IPS-NIHi11 (cell line): ENCODE measurements at regions not wholly inside any gene's neighbourhood (a gene's known extent, or its start where the extent isn't known, plus 50 kb on each side); places are given as distances from the start of the nearest gene placed in this dataset.
"Not testable (repeated sequence)": the region's sequence is repeated elsewhere in the genome, so short reads cannot be mapped to it uniquely, and the experiment has no call there.

Experiments
- DNase-seq: peaks from one replicate; pipeline ENCODE4 v3.0.0; 2012; ENCODE audit warnings: mixed read lengths, low spot score

DNA sequence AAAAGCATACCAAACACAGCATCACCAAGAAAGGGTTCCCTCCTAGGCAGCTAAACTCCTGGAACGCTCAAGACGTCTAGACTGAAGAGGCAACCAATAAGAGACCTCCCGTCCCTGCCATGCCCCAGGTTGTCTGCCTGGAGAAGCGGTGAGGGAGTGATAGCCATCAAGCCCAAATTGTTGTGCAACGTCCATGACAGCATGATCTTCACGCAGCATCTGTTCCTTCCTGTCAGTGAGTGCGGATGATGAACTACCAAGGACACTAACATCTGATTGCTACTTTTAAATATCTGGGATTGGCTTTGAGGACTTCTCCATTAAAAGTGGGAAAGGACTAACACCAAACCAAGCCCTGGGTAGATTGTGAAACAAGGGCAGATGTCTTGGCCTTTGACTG is 149.7 kb downstream of the TXNL1 start:
- DNase-seq: no peak

DNA sequence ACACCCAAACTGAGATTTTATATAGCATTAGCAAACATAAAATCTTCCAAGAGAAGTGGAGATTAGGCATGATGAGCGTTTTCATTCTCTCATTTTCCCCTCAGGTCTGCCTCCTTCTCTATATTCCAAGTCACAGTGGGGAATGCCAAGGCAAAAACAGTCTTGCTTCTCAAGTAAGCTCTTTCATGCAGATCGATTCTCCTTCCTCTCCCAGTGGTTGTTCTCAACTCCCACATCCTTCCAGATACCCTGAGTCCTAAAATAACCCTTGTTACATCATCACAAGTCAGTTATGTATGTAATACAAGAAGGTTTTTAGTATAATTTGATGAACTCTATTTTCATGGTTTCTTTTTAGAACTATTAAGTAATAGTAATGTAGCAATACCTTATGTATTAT is 150.6 kb downstream of the TXNL1 start:
- no peak for DNase-seq

DNA sequence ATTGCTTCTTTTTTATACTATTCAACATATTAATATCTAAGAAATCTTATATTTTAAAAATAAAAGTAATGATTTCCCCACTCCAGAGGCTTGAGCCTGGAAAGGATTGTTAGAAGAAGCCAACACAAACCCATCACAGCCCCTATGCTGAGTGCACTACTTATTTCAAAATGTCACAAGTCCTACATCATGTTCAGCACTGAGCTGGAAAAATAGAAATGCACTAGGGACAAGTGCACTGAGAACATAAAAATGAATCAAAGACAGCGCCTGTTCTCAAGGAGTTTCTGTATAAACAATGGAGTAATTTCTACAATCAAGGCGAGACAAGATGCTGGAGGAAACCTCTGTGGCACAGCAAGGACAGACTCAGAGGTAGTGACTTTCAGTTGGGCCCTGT is 155.0 kb downstream of the TXNL1 start:
- DNase-seq: no peak

DNA sequence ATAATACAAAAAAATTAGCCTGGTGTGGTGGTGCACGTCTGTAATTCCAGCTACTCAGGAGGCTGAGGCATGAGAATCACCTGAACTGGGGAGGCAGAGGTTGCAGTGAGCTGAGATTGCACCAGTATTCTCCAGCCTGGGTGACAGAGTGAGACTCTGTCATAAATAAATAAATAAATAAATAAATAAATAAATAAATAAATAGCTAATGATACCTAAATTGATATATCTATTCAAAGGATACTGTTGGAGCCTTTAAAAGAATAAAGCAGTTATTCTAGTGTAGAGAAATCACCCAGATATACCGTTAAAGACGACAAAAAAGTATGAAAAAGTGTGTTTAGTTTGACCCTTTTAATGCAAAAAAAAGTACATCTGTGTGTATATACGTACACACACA is 155.6 kb downstream of the TXNL1 start:
- not testable (repeated sequence) for DNase-seq

DNA sequence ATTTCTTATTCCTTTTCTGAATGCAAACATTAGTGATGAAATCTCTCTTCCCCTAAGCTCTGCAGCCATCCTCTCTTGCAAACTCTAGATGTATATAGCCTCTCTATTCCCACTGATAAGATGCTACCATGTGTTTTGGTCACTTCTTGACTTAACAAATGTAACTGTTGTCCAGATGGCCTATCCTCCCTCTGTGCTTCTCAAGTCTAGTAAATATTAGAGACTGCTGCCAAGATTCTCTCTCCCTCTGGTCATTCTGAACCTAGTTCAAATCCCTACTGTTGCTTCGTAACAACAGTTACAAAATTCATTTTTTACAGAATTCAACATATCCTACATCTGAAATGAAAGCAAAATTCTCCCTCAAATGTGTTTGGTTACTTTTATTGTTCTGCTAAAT is 156.6 kb downstream of the TXNL1 start:
- no peak for DNase-seq

DNA sequence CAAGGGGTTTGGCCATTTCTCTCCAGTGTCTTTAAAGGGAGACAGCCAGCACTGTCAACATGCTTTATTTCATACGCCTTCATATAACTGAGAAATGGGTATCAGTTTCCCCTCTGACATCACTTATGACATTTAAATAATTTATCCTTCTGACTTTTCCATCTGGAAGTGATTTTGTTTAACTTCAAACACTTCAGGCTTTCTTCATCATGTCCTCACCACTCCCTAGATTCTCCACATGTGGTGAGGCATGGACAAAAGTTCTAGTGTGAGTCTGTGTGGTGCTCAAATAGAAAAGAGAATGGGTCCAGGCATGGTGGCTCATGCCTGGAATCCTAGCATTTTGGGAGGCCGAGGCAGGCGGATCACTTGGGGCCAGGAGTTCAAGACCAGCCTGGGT is 158.6 kb downstream of the TXNL1 start:
- no peak for DNase-seq

DNA sequence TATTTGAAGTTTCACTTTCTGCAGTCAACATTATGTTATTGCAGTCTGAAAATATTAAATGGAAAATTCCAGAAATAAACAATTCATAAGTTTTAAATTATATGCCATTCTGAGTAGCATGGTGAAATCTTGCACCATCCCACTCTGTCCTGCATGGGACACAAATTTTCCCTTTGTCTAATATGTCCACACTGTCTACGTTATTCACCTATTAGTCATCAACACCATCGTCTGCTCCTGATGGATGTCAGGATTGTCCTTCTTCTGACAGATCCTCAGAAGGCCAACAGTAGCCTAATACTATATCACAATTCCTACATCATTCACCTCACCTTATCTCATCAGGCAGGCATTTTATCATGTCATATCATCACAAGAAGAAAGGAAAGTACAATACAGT is 163.1 kb downstream of the TXNL1 start:
- DNase-seq: no peak

DNA sequence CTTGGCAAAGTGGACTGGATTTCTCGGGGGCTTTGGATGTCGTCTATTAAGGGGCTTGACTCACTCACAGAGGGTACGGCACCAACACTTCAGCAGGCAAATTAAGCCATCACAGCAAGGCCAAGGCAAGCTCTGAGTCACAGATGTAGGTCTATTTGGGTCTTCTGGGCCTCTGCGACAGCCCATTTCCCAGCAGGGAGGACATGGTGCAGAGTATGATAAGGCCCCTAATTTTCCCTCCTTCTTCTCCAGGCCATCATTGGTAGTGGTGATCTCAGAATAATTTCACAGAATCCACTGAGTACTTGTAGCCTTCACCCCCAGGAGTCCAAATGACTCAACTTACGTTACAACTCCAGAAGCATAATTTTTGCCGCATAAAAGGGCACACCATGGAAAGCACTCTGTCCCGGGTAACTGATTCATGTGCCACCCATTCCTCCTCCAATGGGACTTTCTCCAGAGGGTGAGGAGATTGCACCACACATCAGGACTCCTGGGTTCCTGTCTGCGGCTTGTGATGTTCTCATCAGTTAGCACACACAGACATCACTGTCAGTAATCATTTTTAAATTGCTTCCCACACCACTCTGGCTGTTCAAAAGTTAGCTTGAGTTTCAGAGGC is 164.9 kb downstream of the TXNL1 start:
- no peak for DNase-seq

DNA sequence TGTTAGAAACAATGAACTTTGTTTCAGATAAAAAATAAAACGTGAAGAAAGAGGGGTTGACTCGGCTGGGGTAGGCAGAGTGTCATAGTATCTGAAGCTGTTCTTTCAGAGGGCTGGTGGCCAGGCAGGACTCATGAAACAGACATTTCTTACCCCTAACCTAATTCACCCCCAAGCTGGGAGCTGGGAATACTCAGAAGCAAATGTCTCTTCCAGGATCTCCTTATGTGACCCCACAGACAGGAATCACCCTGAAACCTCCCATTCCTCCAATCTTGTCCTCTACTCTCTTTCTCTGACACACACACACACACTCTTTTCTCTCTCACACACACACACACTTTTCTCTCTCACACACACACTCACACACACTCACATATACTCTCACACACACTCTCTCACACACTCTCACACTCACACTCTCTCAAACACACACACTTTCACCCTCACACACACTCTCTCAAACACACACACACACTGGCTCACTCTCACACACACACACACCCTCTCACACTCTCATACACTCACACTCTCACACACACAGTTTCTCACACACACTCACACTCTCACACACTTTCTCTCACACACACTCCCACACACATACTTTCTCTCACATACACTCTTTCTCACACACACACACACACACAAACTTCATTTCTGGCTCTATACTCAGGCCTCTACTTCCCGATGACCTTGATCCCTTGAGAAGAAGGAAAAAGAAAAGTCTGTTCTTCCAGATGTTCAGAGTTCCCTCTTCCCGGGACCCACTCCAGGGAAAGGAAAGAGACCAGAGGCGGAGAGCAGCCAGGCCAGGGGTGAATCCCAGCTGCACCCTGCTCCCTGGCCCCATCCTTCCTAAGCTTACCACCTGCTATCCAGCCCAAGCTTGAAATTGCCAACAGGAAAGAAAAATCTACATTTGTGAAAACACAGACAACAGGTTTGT is 167.7 kb downstream of the TXNL1 start:
- no peak for DNase-seq

DNA sequence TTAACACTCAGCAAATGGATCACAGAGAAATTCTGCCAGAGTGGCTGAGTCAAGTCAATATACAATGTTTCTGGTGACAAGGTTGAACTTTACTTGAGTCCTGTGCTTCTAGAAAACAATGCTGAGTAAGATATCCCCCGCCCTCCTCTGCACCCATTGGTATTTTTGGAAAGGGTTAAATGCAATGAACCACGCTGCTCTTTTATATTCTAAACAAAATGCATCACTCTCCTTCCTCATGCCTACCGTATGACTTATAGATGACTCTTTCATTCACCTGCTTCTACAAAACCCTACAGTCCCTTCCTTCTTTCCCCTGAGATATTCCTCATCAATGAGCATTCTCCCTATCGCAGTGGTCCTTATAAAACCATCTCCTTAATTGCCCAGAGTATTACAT is 168.8 kb downstream of the TXNL1 start:
- no peak for DNase-seq

DNA sequence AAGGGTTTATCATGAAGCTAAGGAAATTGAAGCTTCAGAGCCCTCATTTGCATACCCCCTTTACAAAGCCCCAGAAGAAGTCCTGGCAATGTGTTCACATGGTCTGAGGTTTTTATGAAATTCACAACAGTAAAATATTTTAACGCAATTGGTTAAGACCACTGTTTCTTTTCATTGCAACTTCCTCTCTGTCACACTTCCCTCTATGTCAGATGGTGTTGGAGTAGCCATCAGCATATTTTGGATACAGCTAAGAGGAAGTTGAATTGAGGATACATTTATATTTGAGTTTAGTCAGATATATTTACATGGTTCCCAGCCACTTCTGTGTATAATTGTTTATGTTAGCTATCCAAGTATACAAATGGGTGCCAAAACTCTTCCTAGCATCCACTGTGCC is 170.0 kb downstream of the TXNL1 start:
- DNase-seq: no peak

DNA sequence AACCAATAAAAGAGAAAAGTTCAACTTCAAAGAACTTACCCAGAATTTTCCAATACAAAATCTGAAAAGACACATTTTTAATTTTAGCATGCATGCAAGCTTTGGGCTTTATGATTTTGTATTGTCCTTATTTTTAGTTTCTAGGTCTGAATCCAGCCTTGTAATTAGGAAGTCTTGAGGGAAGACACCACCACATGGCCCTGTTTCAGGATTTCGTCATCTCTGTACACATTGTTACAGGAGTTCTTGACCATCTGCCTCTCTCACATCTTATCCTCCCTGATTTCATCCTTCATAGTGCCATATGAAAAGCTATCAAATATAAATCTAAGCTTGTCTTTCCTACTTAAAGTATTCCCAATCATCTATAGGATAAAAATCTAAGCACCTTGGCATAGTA is 176.1 kb downstream of the TXNL1 start:
- DNase-seq: no peak

DNA sequence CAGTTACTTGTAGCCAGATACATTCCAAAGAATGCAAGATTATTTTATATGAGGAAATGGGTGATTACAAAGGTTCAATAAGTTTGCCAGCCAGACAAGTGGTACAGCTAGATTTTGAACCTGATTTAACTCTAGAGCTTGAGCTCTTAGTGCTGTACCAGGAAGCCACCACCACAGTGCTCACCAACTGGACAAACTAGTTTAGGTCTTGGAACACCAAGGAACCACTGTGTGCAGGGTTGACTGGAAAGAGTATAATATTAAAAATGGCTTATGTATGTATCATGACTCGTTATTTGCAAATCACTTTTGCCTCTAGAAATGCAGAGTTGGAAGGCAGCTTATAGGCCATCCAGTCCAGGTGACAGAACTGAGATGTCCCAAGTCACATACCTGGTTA is 177.2 kb downstream of the TXNL1 start:
- DNase-seq: no peak

DNA sequence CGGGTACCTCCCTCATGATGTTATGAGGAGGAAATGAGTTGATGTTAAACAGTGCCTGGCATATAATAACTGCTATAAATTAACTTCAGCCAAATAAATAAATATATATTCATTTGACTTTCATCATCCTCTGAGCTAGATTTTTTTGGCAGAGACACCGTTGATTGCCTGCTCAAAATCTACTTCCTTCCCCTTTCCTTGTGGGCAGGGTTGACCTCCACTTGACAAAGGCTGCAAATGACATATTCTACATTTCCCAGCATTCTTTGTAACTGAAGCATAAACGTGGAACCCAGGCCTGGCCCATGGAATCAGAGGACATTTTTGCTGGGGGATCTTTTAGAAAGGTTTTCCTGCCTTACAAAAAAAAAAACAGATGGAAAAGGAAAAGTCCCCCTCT is 177.8 kb downstream of the TXNL1 start:
- DNase-seq: no peak

DNA sequence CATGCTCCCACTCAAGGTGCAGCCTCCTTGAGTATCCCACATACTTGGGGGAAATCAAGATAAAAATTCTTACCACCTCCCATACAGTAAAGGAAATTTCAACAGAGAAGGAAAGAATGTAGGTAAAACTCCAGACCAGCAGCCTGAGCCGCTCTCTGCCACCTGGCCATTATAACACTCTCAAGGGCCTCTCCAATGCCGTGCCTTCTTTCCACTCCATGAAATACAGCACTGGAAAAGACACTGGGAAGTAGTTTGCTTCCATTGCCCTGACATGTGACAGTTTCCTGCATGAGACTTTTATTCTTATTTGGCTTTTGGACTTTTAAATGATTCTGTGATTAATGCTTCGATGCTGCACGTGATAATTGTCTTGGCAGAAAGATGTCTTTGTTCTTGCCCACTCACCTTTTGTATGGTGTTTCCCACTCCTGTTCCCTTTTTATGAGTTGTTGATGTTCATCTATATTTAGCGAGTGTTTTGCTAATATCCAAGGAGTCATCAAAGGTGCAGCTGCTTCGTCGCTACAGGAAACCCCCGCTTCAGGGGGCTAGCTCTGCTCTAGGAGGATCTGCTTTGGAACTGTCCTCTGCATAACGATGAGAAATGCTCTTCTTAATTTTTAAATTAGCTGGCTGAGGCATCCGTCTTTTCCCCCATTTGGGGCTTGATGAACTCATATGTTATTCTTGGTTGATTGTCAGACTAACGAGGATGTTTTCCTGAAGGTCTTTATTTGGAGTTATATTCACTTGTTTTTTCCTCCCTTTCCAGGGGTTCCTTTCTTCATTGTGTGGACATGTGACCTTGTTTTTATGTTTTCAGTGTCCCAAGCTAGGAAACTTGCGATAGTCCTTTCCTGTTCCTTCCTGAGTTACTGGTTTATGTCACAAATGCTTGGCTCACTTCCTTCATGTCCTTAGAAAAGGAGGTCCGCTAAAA is 179.4 kb downstream of the TXNL1 start:
- no peak for DNase-seq

DNA sequence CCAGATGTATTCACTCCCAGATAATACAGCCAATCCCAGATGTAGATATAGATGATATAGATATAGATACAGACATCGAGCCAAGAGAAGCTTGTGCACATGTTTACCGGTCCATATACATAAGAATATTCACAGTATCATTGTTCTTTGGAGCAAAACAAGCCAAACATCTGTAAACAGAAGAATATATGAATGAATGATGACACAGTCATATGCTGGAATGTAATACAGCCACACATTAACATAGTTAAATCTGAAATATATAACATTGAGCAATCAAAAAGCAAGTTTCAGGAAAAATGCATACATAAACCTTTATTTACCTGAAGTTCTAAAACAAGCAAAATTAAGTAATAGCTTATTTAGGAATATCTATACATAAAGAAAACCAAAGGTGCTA is 182.5 kb downstream of the TXNL1 start:
- no peak for DNase-seq

DNA sequence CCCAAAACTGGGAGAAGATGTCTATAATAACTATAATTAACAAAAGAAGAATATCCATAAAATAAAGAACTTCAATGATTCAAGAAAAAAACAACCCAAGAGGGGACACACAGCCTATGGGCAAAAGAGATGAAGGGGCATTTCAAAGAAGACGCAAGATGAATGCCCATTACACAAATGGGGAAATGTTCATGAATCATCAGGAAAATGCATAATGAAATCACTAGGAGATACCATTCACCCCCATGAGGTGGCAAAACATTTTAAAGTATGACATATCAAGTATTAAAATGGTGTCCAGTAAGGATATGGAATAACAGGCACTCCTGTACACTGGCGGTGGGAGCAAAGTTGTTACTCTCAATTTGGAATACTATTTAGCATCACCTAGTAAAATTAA is 183.3 kb downstream of the TXNL1 start:
- no peak for DNase-seq

DNA sequence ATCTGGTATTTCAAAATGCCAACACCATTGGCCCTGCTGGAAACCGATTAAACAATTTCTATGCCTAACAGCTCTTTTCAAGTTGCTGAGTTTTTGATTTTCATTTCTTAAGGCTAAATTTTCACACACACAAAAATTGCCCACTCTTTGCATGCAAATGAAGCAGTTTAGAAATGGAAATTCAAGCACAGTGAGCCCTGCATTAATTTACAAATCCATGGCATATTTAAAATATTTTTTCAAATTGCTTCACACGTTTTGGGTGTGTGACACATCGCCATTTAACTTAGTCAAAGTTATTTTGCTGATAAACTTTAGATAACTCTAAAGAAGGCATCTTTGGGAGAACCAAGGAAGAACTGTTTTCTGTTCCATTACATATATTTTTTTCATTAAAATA is 184.8 kb downstream of the TXNL1 start:
- no peak for DNase-seq

DNA sequence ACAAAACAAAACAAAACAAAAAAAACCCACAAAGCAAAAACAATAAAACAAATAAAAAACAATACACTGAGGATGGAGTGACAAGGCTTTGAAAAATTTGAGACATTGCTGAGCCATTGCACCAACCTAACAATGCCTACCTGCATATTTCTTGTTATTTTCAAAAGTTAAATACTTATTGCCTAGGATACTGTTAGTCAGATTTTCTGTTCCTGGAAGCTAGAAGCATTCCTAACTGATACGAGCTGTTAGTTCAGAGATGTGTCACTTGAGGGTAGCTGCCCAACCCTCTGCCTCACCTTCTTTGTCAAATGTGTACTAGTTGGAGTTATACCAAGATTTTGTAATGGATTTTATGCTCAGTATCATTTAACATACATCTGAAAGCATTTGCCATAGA is 187.2 kb downstream of the TXNL1 start:
- no peak for DNase-seq

DNA sequence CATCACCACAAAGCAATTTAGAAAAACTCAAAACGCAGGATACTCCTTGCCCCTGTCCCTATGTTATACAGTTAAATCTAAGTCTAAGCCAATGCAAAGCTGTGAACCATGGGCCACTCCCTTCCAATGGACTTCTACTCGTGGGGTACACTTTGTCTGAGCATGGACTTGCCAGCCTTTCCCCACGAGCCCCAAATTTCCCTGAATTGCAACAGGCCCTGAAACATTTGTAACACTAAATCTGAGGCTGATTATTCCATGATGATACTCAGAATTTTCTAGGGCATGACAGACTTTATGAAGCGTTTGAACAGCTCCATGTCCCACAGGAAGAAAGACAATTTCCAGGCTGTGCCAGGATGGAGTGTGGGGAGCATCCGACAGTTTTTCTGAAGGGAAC is 189.6 kb downstream of the TXNL1 start:
- no peak for DNase-seq

DNA sequence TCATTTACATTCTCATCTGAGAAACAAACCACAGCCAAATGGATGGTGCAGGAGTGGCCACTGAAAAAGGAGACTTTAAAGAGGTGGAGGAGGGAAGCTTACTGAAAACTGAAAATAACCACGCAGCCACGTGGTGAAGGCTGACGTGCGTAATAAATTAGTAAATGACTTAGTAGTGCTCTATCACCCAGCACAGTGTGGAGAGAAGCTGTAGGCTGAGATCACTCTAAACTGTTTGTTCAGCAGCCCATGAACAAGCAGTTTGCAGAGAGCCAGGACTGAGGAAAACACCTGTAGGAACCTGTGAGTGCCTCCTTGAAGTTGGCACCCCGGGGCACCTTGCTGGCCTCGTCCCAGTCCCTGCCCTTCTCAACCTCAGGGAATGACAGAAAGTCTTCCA is 193.0 kb downstream of the TXNL1 start:
- DNase-seq: no peak

DNA sequence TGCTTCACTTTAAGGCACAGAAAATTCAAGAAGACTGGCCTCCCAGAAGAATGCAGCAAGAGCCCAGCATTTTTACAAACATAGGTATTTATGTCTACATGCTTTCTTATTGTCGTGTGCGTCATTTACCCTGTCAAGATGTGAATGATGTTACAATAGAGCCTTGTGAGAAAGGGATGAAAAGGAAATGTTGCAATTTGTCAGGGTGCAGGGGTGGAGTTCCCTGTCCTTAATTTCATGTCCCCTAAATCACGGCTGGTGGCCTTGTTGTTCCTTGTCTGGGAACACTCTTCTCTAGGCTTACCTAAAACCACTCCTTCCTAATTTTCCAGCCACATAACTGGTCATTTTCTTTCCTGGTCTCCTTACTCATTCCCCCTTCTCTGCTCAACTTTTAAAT is 194.2 kb downstream of the TXNL1 start:
- no peak for DNase-seq
